ENCODE measurements at regions not wholly inside any gene's neighbourhood (a gene's known extent, or its start where the extent isn't known, plus 50 kb on each side); places are given as distances from the start of the nearest gene placed in this dataset.

GRCh38 chr7:69237541-69237940 is 360.7 kb upstream of the AUTS2 start:
- TF ChIP-seq EZH2 (IDR thresholded peaks at IDR 0.05; ENCODE audit: borderline replicate concordance, low read depth, low read length, severe bottlenecking) (no peak), CTCF (IDR thresholded peaks at IDR 0.05; ENCODE audit: borderline replicate concordance, extremely low read depth, low read length, poor library complexity, severe bottlenecking) (no peak)

Measured in DND-41 (cell line).